PC-9 (cell line): ENCODE measurements at regions not wholly inside any gene's neighbourhood (a gene's known extent, or its start where the extent isn't known, plus 50 kb on each side); places are given as distances from the start of the nearest gene placed in this dataset.

ENCODE experiments used
- BruUV-seq: library from RNA; stranded (reverse); fragments of 400-500 nt; replicated peaks from 2 replicates; lab custom pipeline; 2021; lab: Mats Ljungman, UMichigan
- CTCF ChIA-PET: fragments of 300-600 bp; sonication (Branson Sonifier 250); formaldehyde crosslinking; loops from one replicate; lab custom pipeline; 2022; ENCODE audit warnings: antibody characterized with exemption; lab: Charles Lee
- POLR2A ChIA-PET: fragments of 300-600 bp; sonication (Branson Sonifier 250); formaldehyde crosslinking; loops from one replicate; lab custom pipeline; 2022; ENCODE audit warnings: antibody characterized with exemption; ENCODE audit not compliant: unreplicated experiment; lab: Charles Lee
- DNase-seq, 2 experiments: peaks; one replicate each; pipeline versions ENCODE4 v3.0.0 to v3.0.0-alpha.2; 2015 to 2022; ENCODE audit warnings: mixed read lengths in 1 of 2
- H2AFZ ChIP-seq: fragments of 200-600 bp; sonication (generic); 2 replicates; pipeline ENCODE4 v1.8.1; 2017; ENCODE audit warnings: antibody characterized with exemption
- H3F3A ChIP-seq: fragments of 200-600 bp; sonication (generic); 2 replicates; pipeline ENCODE4 v1.8.1; 2017; ENCODE audit warnings: antibody characterized with exemption, mild to moderate bottlenecking, low read depth; ENCODE audit not compliant: insufficient read depth
- H3K27ac ChIP-seq: fragments of 200-600 bp; sonication (generic); 2 replicates; pipeline ENCODE4 v1.6.1; 2016; ENCODE audit warnings: mixed run types
- H3K27me3 ChIP-seq: fragments of 200-600 bp; sonication (generic); 2 replicates; pipeline ENCODE4 v1.6.1; 2016; ENCODE audit warnings: low read depth, mixed run types; ENCODE audit not compliant: insufficient read depth
- H3K36me3 ChIP-seq: fragments of 200-600 bp; sonication (generic); 2 replicates; pipeline ENCODE4 v1.6.1; 2016; ENCODE audit warnings: low read depth, mixed run types
- H3K4me1 ChIP-seq: fragments of 200-600 bp; sonication (generic); replicated peaks from 2 replicates; pipeline ENCODE4 v1.6.1; 2016; ENCODE audit warnings: mixed run types; ENCODE audit not compliant: insufficient read depth
- H3K4me2 ChIP-seq: fragments of 200-600 bp; sonication (generic); 2 replicates; pipeline ENCODE4 v1.6.1; 2017; ENCODE audit warnings: mixed run types
- H3K4me3 ChIP-seq: fragments of 200-600 bp; sonication (generic); 2 replicates; pipeline ENCODE4 v1.6.1; 2016; ENCODE audit warnings: mixed run types
- H3K79me2 ChIP-seq: fragments of 200-600 bp; sonication (generic); 2 replicates; pipeline ENCODE4 v1.6.1; 2017; ENCODE audit warnings: low read depth, mixed run types
- H3K9me2 ChIP-seq: fragments of 200-600 bp; sonication (generic); 2 replicates; pipeline ENCODE4 v1.8.1; 2017; ENCODE audit warnings: mild to moderate bottlenecking; ENCODE audit not compliant: insufficient read depth
- H3K9me3 ChIP-seq: fragments of 200-600 bp; sonication (generic); 2 replicates; pipeline ENCODE4 v1.8.1; 2016; ENCODE audit warnings: low read depth; ENCODE audit not compliant: insufficient read depth
- H4K20me1 ChIP-seq: fragments of 200-600 bp; sonication (generic); 2 replicates; pipeline ENCODE4 v1.8.1; 2017; ENCODE audit not compliant: insufficient read depth
- CTCF ChIP-seq: fragments of 200-600 bp; sonication (generic); conservative IDR thresholded peaks from 2 replicates; pipeline ENCODE4 v1.6.1; 2017; ENCODE audit warnings: mixed run types, antibody characterized with exemption, mild to moderate bottlenecking, moderate library complexity
- EZH2 ChIP-seq: fragments of 200-600 bp; sonication (generic); IDR thresholded peaks from 2 replicates; pipeline ENCODE4 v1.8.0; 2017; ENCODE audit warnings: antibody characterized with exemption, low read depth
- intact Hi-C: fragments of 100-400 bp; cut with micrococcal nuclease; formaldehyde crosslinking; loops from one replicate; pipeline ENCODE4 v1.10.0; 2022; ENCODE audit not compliant: unreplicated experiment

- Histone ChIP-seq H3K27me3 (no peaks in the 10 kb centered on the region), H3F3A (no peaks in the 10 kb centered on the region), H2AFZ (no peak overlapping the region), H3K9me3 (no peaks in the 10 kb centered on the region), H3K79me2 (no peaks in the 10 kb centered on the region), H4K20me1 (no peaks in the 10 kb centered on the region), H3K4me2 (no peak overlapping the region), H3K27ac (no peak overlapping the region), H3K9me2 (no peaks in the 10 kb centered on the region), H3K4me1 (no peaks in the 10 kb centered on the region), H3K36me3 (no peaks in the 10 kb centered on the region), H3K4me3 (no peak overlapping the region)
- no peak for DNase-seq
- no peak for TF ChIP-seq EZH2
- TF ChIP-seq CTCF, result no peak
- intact Hi-C loops, result no loop called here
- BruUV-seq, result no TSS peak
- CTCF ChIA-PET, result no interaction called here
- POLR2A ChIA-PET, result no interaction called here
Observed at GRCh38 chr13:68291595-68291994, 1061.5 kb upstream of the PCDH9 start.

GRCh38 chr13:68275758-68276157 is 1045.6 kb upstream of the PCDH9 start:
- Histone ChIP-seq H4K20me1 (no peaks in the 10 kb centered on the region), H3F3A (no peaks in the 10 kb centered on the region), H3K9me3 (no peaks in the 10 kb centered on the region), H3K79me2 (no peaks in the 10 kb centered on the region), H3K27ac (no peak overlapping the region), H3K4me1 (no peaks in the 10 kb centered on the region), H2AFZ (no peak overlapping the region), H3K4me3 (no peak overlapping the region), H3K9me2 (no peaks in the 10 kb centered on the region), H3K27me3 (no peaks in the 10 kb centered on the region), H3K4me2 (no peak overlapping the region), H3K36me3 (no peaks in the 10 kb centered on the region)
- no peak for DNase-seq
- ChIA-PET POLR2A (no interaction called here), CTCF (no interaction called here)
- intact Hi-C loops, result no loop called here
- TF ChIP-seq CTCF (no peak), EZH2 (no peak)
- BruUV-seq, result no TSS peak

- no peaks in the 10 kb centered on the region for H3K9me3 ChIP-seq
- H2AFZ ChIP-seq, result no peak overlapping the region
- no peaks in the 10 kb centered on the region for H3K36me3 ChIP-seq
- ChIA-PET CTCF (no interaction called here), POLR2A (no interaction called here)
- no peaks in the 10 kb centered on the region for H3F3A ChIP-seq
- intact Hi-C loops, result no loop called here
- no peaks in the 10 kb centered on the region for H3K9me2 ChIP-seq
- no peak overlapping the region for H3K4me2 ChIP-seq
- H3K27ac ChIP-seq, result no peak overlapping the region
- H3K79me2 ChIP-seq, result no peaks in the 10 kb centered on the region
- no peak for TF ChIP-seq EZH2
- no peak for TF ChIP-seq CTCF
- no peaks in the 10 kb centered on the region for H3K4me1 ChIP-seq
- DNase-seq, result no peak
- no peaks in the 10 kb centered on the region for H4K20me1 ChIP-seq
- no peak overlapping the region for H3K4me3 ChIP-seq
- no TSS peak for BruUV-seq
- H3K27me3 ChIP-seq, result no peaks in the 10 kb centered on the region
Observed at GRCh38 chr13:68272652-68273051, 1042.5 kb upstream of the PCDH9 start.
